GM12878 (cell line): ENCODE measurements at regions not wholly inside any gene's neighbourhood (a gene's known extent, or its start where the extent isn't known, plus 50 kb on each side); places are given as distances from the start of the nearest gene placed in this dataset.
A peak's percentile ranks its signal among the peaks of the same experiment; 100 is the strongest.

ENCODE experiments used
- BCL11A ChIP-seq: IDR thresholded peaks from 2 replicates; pipeline ENCODE4 v1.6.1; 2011; ENCODE audit warnings: low read depth, low read length
- BRCA1 ChIP-seq: IDR thresholded peaks from 2 replicates; pipeline ENCODE4 v1.6.1; 2011; ENCODE audit warnings: low read depth, low read length, improper control_type of control experiment
- EED ChIP-seq: sonication (generic); IDR thresholded peaks from 2 replicates; pipeline ENCODE4 v1.6.1; 2016; ENCODE audit warnings: antibody characterized with exemption, low read depth
- ESRRA ChIP-seq: IDR thresholded peaks from 2 replicates; pipeline ENCODE4 v1.6.1; 2012; ENCODE audit warnings: mild to moderate bottlenecking, low read length, improper control_type of control experiment
- EZH2 ChIP-seq: IDR thresholded peaks from 2 replicates; pipeline ENCODE4 v1.6.1; 2012; ENCODE audit warnings: low read depth, mild to moderate bottlenecking, control low read depth, inconsistent platforms, low read length, borderline replicate concordance; ENCODE audit not compliant: control insufficient read depth
- GATAD2B ChIP-seq: fragments of 450-650 bp; conservative IDR thresholded peaks from 2 replicates; pipeline ENCODE4 v1.6.1; 2017; ENCODE audit warnings: low read depth, mild to moderate bottlenecking, moderate library complexity
- HDAC2 ChIP-seq: fragments of 200-600 bp; sonication (generic); IDR thresholded peaks from 2 replicates; pipeline ENCODE4 v1.6.1; 2017
- IKZF2 ChIP-seq, 2 experiments: fragments of 450-650 bp; IDR thresholded peaks; 2 replicates each; pipeline ENCODE4 v1.6.1; 2017; ENCODE audit warnings: mild to moderate bottlenecking in 2 of 2, moderate library complexity in 2 of 2
- MEF2B ChIP-seq: fragments of 450-650 bp; IDR thresholded peaks from 2 replicates; pipeline ENCODE4 v1.6.1; 2018; ENCODE audit warnings: mild to moderate bottlenecking, moderate library complexity; ENCODE audit not compliant: partially characterized antibody, poor library complexity, severe bottlenecking
- MYB ChIP-seq: fragments of 150-350 bp; IDR thresholded peaks from 2 replicates; pipeline ENCODE4 v1.6.1; 2014; ENCODE audit warnings: mild to moderate bottlenecking, low read depth, low read length, borderline replicate concordance
- MYC ChIP-seq: IDR thresholded peaks from 2 replicates; pipeline ENCODE4 v1.6.1; 2011; ENCODE audit warnings: mild to moderate bottlenecking, low read length, moderate library complexity, inconsistent platforms; ENCODE audit not compliant: insufficient read depth, insufficient replicate concordance, insufficient read length, severe bottlenecking
- NBN ChIP-seq: fragments of 450-650 bp; IDR thresholded peaks from 2 replicates; pipeline ENCODE4 v1.6.1; 2016
- PAX5 ChIP-seq: IDR thresholded peaks from 2 replicates; pipeline ENCODE4 v1.6.1; 2011; ENCODE audit warnings: low read depth, low read length, borderline replicate concordance
- RB1 ChIP-seq: fragments of 450-650 bp; formaldehyde crosslinking; IDR thresholded peaks from 2 replicates; pipeline ENCODE4 v1.6.1; 2017; ENCODE audit warnings: mild to moderate bottlenecking, borderline replicate concordance
- RUNX3 ChIP-seq: IDR thresholded peaks from 2 replicates; pipeline ENCODE4 v1.6.1; 2012; ENCODE audit warnings: low read length, inconsistent platforms
- STAT1 ChIP-seq: fragments of 450-650 bp; conservative IDR thresholded peaks from 2 replicates; pipeline ENCODE4 v1.6.1; 2014; ENCODE audit warnings: antibody characterized with exemption, mild to moderate bottlenecking
- SUPT20H ChIP-seq: IDR thresholded peaks from 2 replicates; pipeline ENCODE4 v1.6.1; 2011; ENCODE audit warnings: low read depth, mild to moderate bottlenecking, low read length, moderate library complexity, borderline replicate concordance; ENCODE audit not compliant: control insufficient read depth
- SUZ12 ChIP-seq: fragments of 200-600 bp; sonication (generic); IDR thresholded peaks from one replicate; pipeline ENCODE4 v1.6.1; 2018; ENCODE audit warnings: antibody characterized with exemption, mild to moderate bottlenecking; ENCODE audit not compliant: unreplicated experiment
- ZNF274 ChIP-seq: IDR thresholded peaks from one replicate; pipeline ENCODE4 v1.8.0; 2011; ENCODE audit not compliant: insufficient read length, insufficient read depth
- TF ChIP-seq, protein P1 (sequence below): IDR thresholded peaks from 2 replicates; pipeline ENCODE4 v1.6.1; 2012; ENCODE audit warnings: improper control_type of control experiment, low read depth, low read length; ENCODE audit not compliant: insufficient replicate concordance
- TF ChIP-seq, protein P2 (sequence below): fragments of 450-650 bp; IDR thresholded peaks from 2 replicates; pipeline ENCODE4 v1.6.1; 2017; ENCODE audit warnings: mild to moderate bottlenecking
- TF ChIP-seq, protein P3 (sequence below): fragments of 450-650 bp; formaldehyde crosslinking; IDR thresholded peaks from 2 replicates; pipeline ENCODE4 v1.4.0; 2022; ENCODE audit warnings: mild to moderate bottlenecking, moderate library complexity

DNA sequence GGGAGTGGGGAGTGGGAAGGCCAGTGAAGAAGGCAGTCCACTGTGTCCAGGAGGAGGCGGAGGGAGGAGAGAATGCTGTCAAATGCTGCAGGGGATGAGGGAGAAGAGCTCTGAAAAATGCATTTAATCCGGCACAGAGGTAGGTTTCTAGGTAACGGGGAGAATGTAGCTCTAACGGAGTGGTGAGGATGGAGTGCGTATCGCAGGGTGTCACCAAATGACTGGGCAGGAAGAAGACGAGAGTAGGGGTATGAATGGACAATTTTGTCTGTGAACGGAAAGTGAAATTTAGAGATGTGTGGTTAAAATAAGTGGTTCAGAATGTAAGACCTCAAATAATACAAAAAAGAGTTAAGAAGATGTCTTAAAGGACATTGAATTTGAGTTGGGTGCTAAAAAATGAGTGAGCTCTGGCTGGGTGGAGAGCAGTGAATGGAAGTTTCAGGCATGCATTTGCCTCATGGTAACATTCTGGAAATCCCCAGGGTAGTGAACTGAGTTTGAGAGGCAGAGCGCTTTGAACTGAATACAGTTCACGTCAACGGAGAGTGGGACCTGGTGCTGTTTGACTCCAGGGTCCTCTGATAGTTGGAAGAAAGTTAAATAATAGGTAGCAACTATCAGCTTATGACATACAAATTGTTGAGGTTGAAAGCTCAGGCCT lies 81.3 kb upstream of the CADM1 start (continued):
- no peak for TF ChIP-seq STAT1
- peak; percentile 27 for TF ChIP-seq MEF2B
- no peak for TF ChIP-seq MYB
- no peak for TF ChIP-seq EZH2
- TF ChIP-seq BRCA1, result no peak
- TF ChIP-seq, protein P1, sequence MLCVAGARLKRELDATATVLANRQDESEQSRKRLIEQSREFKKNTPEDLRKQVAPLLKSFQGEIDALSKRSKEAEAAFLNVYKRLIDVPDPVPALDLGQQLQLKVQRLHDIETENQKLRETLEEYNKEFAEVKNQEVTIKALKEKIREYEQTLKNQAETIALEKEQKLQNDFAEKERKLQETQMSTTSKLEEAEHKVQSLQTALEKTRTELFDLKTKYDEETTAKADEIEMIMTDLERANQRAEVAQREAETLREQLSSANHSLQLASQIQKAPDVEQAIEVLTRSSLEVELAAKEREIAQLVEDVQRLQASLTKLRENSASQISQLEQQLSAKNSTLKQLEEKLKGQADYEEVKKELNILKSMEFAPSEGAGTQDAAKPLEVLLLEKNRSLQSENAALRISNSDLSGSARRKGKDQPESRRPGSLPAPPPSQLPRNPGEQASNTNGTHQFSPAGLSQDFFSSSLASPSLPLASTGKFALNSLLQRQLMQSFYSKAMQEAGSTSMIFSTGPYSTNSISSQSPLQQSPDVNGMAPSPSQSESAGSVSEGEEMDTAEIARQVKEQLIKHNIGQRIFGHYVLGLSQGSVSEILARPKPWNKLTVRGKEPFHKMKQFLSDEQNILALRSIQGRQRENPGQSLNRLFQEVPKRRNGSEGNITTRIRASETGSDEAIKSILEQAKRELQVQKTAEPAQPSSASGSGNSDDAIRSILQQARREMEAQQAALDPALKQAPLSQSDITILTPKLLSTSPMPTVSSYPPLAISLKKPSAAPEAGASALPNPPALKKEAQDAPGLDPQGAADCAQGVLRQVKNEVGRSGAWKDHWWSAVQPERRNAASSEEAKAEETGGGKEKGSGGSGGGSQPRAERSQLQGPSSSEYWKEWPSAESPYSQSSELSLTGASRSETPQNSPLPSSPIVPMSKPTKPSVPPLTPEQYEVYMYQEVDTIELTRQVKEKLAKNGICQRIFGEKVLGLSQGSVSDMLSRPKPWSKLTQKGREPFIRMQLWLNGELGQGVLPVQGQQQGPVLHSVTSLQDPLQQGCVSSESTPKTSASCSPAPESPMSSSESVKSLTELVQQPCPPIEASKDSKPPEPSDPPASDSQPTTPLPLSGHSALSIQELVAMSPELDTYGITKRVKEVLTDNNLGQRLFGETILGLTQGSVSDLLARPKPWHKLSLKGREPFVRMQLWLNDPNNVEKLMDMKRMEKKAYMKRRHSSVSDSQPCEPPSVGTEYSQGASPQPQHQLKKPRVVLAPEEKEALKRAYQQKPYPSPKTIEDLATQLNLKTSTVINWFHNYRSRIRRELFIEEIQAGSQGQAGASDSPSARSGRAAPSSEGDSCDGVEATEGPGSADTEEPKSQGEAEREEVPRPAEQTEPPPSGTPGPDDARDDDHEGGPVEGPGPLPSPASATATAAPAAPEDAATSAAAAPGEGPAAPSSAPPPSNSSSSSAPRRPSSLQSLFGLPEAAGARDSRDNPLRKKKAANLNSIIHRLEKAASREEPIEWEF, result no peak
- TF ChIP-seq, protein P2, sequence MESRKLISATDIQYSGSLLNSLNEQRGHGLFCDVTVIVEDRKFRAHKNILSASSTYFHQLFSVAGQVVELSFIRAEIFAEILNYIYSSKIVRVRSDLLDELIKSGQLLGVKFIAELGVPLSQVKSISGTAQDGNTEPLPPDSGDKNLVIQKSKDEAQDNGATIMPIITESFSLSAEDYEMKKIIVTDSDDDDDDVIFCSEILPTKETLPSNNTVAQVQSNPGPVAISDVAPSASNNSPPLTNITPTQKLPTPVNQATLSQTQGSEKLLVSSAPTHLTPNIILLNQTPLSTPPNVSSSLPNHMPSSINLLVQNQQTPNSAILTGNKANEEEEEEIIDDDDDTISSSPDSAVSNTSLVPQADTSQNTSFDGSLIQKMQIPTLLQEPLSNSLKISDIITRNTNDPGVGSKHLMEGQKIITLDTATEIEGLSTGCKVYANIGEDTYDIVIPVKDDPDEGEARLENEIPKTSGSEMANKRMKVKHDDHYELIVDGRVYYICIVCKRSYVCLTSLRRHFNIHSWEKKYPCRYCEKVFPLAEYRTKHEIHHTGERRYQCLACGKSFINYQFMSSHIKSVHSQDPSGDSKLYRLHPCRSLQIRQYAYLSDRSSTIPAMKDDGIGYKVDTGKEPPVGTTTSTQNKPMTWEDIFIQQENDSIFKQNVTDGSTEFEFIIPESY, result no peak
- peak; percentile 74 for TF ChIP-seq NBN
- no peak for TF ChIP-seq RB1
- peak; percentile 67; the same call in 1 of the 2 replicates for TF ChIP-seq PAX5
- peak; percentile 86 for TF ChIP-seq RUNX3
- peak; percentile 75 to 87 for TF ChIP-seq IKZF2 (IDR thresholded peaks at IDR 0.05)
- TF ChIP-seq ZNF274, result no peak
- TF ChIP-seq, protein P3, sequence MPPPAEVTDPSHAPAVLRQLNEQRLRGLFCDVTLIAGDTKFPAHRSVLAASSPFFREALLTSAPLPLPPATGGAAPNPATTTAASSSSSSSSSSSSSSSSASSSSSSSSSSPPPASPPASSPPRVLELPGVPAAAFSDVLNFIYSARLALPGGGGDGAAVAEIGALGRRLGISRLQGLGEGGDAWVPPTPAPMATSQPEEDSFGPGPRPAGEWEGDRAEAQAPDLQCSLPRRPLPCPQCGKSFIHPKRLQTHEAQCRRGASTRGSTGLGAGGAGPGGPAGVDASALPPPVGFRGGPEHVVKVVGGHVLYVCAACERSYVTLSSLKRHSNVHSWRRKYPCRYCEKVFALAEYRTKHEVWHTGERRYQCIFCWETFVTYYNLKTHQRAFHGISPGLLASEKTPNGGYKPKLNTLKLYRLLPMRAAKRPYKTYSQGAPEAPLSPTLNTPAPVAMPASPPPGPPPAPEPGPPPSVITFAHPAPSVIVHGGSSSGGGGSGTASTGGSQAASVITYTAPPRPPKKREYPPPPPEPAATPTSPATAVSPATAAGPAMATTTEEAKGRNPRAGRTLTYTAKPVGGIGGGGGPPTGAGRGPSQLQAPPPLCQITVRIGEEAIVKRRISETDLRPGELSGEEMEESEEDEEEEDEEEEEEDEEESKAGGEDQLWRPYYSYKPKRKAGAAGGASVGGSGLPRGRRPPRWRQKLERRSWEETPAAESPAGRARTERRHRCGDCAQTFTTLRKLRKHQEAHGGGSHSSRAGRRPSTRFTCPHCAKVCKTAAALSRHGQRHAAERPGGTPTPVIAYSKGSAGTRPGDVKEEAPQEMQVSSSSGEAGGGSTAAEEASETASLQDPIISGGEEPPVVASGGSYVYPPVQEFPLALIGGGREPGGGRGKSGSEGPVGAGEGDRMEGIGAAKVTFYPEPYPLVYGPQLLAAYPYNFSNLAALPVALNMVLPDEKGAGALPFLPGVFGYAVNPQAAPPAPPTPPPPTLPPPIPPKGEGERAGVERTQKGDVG (CRISPR knock-in tag), result no peak
- peak; percentile 82 for TF ChIP-seq BCL11A
- TF ChIP-seq SUZ12, result no peak
- TF ChIP-seq MYC, result no peak
- TF ChIP-seq ESRRA, result no peak
- no peak for TF ChIP-seq GATAD2B
- peak; percentile 60; the same call in 1 of the 2 replicates for TF ChIP-seq EED
- TF ChIP-seq HDAC2, result no peak
- TF ChIP-seq SUPT20H, result no peak
